Osteocyte (in vitro differentiated cells): ENCODE measurements at regions not wholly inside any gene's neighbourhood (a gene's known extent, or its start where the extent isn't known, plus 50 kb on each side); places are given as distances from the start of the nearest gene placed in this dataset.

Source experiments
- DNase-seq: peaks from one replicate; pipeline ENCODE4 v3.0.0; 2021; ENCODE audit warnings: mixed read lengths; ENCODE audit not compliant: unreplicated experiment; ENCODE audit errors: extremely low spot score
- H3K27ac Mint-ChIP-seq: one replicate; pipeline ENCODE4 v1.8.0; 2021; ENCODE audit warnings: mild to moderate bottlenecking, mixed read lengths; ENCODE audit not compliant: unreplicated experiment
- H3K27me3 Mint-ChIP-seq: one replicate; pipeline ENCODE4 v1.8.0; 2021; ENCODE audit warnings: mixed read lengths; ENCODE audit not compliant: unreplicated experiment
- H3K36me3 Mint-ChIP-seq: one replicate; pipeline ENCODE4 v1.8.0; 2021; ENCODE audit warnings: mixed read lengths; ENCODE audit not compliant: unreplicated experiment
- H3K4me1 Mint-ChIP-seq: one replicate; pipeline ENCODE4 v1.8.0; 2021; ENCODE audit warnings: mixed read lengths; ENCODE audit not compliant: unreplicated experiment
- H3K4me3 Mint-ChIP-seq: one replicate; pipeline ENCODE4 v1.8.0; 2021; ENCODE audit warnings: mild to moderate bottlenecking, moderate library complexity, mixed read lengths; ENCODE audit not compliant: unreplicated experiment
- H3K9me3 Mint-ChIP-seq: one replicate; pipeline ENCODE4 v1.8.0; 2021; ENCODE audit warnings: mixed read lengths; ENCODE audit not compliant: unreplicated experiment
- CTCF ChIP-seq: fragments of 200-600 bp; sonication (generic); IDR thresholded peaks from 2 replicates; pipeline ENCODE4 v1.5.0; 2021; ENCODE audit warnings: antibody characterized with exemption, mild to moderate bottlenecking, moderate library complexity

GRCh38 chr6:40916845-40917244 is 122.2 kb downstream of the UNC5CL start:
- no peaks in the 10 kb centered on the region for H3K4me1 Mint-ChIP-seq
- H3K27ac Mint-ChIP-seq: no peak overlapping the region
- no peaks in the 10 kb centered on the region for H3K9me3 Mint-ChIP-seq
- H3K27me3 Mint-ChIP-seq: peaks cover 14% of the 10 kb centered on the region
- no peak overlapping the region for H3K4me3 Mint-ChIP-seq
- no peak for DNase-seq
- no peaks in the 10 kb centered on the region for H3K36me3 Mint-ChIP-seq
- TF ChIP-seq CTCF: no peak

GRCh38 chr6:40915165-40915564 is 123.9 kb downstream of the UNC5CL start:
- TF ChIP-seq CTCF: no peak
- Mint-ChIP-seq H3K27me3 (peaks cover 12% of the 10 kb centered on the region), H3K4me1 (no peaks in the 10 kb centered on the region), H3K9me3 (no peaks in the 10 kb centered on the region), H3K4me3 (no peak overlapping the region), H3K27ac (no peak overlapping the region), H3K36me3 (no peaks in the 10 kb centered on the region)
- DNase-seq: no peak

GRCh38 chr6:40914005-40914404 is 125.0 kb downstream of the UNC5CL start:
- Mint-ChIP-seq H3K36me3 (no peaks in the 10 kb centered on the region), H3K9me3 (peaks cover under 1% of the 10 kb centered on the region), H3K4me1 (no peaks in the 10 kb centered on the region), H3K4me3 (no peak overlapping the region), H3K27ac (no peak overlapping the region), H3K27me3 (peaks cover 18% of the 10 kb centered on the region)
- no peak for TF ChIP-seq CTCF
- no peak for DNase-seq

- no peaks in the 10 kb centered on the region for H3K36me3 Mint-ChIP-seq
- no peak overlapping the region for H3K27ac Mint-ChIP-seq
- DNase-seq: no peak
These were observed 126.7 kb downstream of the UNC5CL start for GRCh38 chr6:40912158-40912946.

More at GRCh38 chr6:40912158-40912946, 126.7 kb downstream of the UNC5CL start:
- Mint-ChIP-seq H3K4me3 (no peak overlapping the region), H3K4me1 (peaks cover 2% of the 10 kb centered on the region), H3K9me3 (peaks cover 5% of the 10 kb centered on the region), H3K27me3 (peaks cover 28% of the 10 kb centered on the region)
- TF ChIP-seq CTCF: peak; percentile 43
